GM12892 (cell line): ENCODE measurements at regions not wholly inside any gene's neighbourhood (a gene's known extent, or its start where the extent isn't known, plus 50 kb on each side); places are given as distances from the start of the nearest gene placed in this dataset.
"Not testable (repeated sequence)": the region's sequence is repeated elsewhere in the genome, so short reads cannot be mapped to it uniquely, and the experiment has no call there.

Experiments used
- POLR2AphosphoS5 ChIP-seq: IDR thresholded peaks from 2 replicates; pipeline ENCODE4 v1.6.1; 2011; ENCODE audit warnings: low read depth, low read length, control low read depth
- TAF1 ChIP-seq: IDR thresholded peaks from 2 replicates; pipeline ENCODE4 v1.6.1; 2011; ENCODE audit warnings: low read depth, mild to moderate bottlenecking, control low read depth, low read length, borderline replicate concordance

GRCh38 chr10:53504492-53504891, 731.9 kb upstream of the MBL2 start:
- not testable (repeated sequence) for TF ChIP-seq TAF1, POLR2AphosphoS5
